ENCODE measurements at regions not wholly inside any gene's neighbourhood (a gene's known extent, or its start where the extent isn't known, plus 50 kb on each side); places are given as distances from the start of the nearest gene placed in this dataset.
"Not testable (repeated sequence)": the region's sequence is repeated elsewhere in the genome, so short reads cannot be mapped to it uniquely, and the experiment has no call there.

GRCh38 chrX:40389555-40389954, 191.2 kb upstream of the ATP6AP2 start:
- no peak for DNase-seq (ENCODE audit: low spot score)
- intact Hi-C loops (cut with micrococcal nuclease; ENCODE audit: unreplicated experiment) = no loop called here
- H3K4me3 ChIP-seq (replicated peaks in 1 of 3; ENCODE audit: insufficient read depth in 1 of 3, low read depth in 2 of 3, low read length in 3 of 3) = no peak overlapping the region
- no peak overlapping the region for H3K27ac ChIP-seq (ENCODE audit: extremely low read length, insufficient read depth, low read length)
- ChIA-PET POLR2A (no interaction called here), CTCF (ENCODE audit: low intra/inter-chr PET ratio, low total read pairs) (no interaction called here)
- H3K9me3 ChIP-seq (ENCODE audit: low read length) = no peaks in the 10 kb centered on the region
- H3K9ac ChIP-seq (ENCODE audit: insufficient read depth, low read depth, low read length) = no peak overlapping the region
- in situ Hi-C loops (cut with HindIII; ENCODE audit: extremely low pct_ligation_motif_present, low pct_unique_long_range_greater_than_20kb) = no loop called here
- no peak overlapping the region for H3K4me2 ChIP-seq (ENCODE audit: low read depth, low read length)
- 0% methylated on average over 2 of the region's 2 CpGs for WGBS (ENCODE audit: low lambda C conversion rate)
- TF ChIP-seq TFAP4 (IDR thresholded peaks at IDR 0.05; ENCODE audit: borderline replicate concordance, low read depth) = no peak
- no peak for TF ChIP-seq ISX (CRISPR knock-in tag; conservative IDR thresholded peaks at IDR 0.05)
- TF ChIP-seq KDM5A (IDR thresholded peaks at IDR 0.05; ENCODE audit: borderline replicate concordance, low read length) = no peak
- no peak for TF ChIP-seq SMAD1 (CRISPR knock-in tag; IDR thresholded peaks at IDR 0.05; ENCODE audit: borderline replicate concordance, low read depth)
- H3K4me1 ChIP-seq (ENCODE audit: insufficient read depth, low read length) = no peaks in the 10 kb centered on the region
- FAIRE-seq = no peak
- H2AFZ ChIP-seq (ENCODE audit: low read length) = no peak overlapping the region
- H3K27me3 ChIP-seq (ENCODE audit: control insufficient read depth in 1 of 2, insufficient read depth in 2 of 2, low read length in 2 of 2) = no peaks in the 10 kb centered on the region
- no peak for ATAC-seq
- no peaks in the 10 kb centered on the region for H3K79me2 ChIP-seq (ENCODE audit: insufficient read depth, low read length)
- H4K20me1 ChIP-seq (ENCODE audit: insufficient read depth, low read length) = no peaks in the 10 kb centered on the region
- no TSS peak for BruUV-seq (replicated peaks)
- H3K36me3 ChIP-seq (replicated peaks in 1 of 2; ENCODE audit: control insufficient read depth in 1 of 2, insufficient read depth in 2 of 2, low read length in 2 of 2) = no peaks in the 10 kb centered on the region

DNA sequence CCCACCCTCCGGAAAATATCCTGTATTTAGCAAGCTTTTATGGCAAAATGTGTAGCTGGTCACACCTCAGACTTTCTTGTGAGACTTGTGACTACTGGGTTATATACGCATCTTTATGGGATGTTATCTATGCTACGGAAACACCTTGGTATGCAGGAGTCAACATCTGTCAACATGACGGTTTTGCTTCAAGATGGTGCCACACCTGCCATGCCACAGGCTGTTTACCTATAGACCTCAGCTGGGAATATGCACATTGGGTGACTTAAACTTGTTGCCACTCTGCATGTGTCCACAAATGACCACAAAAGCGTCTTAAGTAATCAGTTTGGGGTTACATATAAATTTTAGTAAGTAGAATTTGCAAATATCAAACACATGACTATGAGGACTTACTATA, 192.3 kb upstream of the ATP6AP2 start:
- Histone ChIP-seq H4K20me1 (ENCODE audit: insufficient read depth, low read length) (no peaks in the 10 kb centered on the region), H3K27ac (ENCODE audit: extremely low read length, insufficient read depth, low read length) (no peak overlapping the region), H3K4me3 (replicated peaks in 1 of 3; ENCODE audit: insufficient read depth in 1 of 3, low read depth in 2 of 3, low read length in 3 of 3) (no peak overlapping the region), H3K79me2 (ENCODE audit: insufficient read depth, low read length) (no peaks in the 10 kb centered on the region), H3K4me1 (ENCODE audit: insufficient read depth, low read length) (no peaks in the 10 kb centered on the region), H3K9me3 (ENCODE audit: low read length) (no peaks in the 10 kb centered on the region), H3K4me2 (ENCODE audit: low read depth, low read length) (no peak overlapping the region), H3K36me3 (replicated peaks in 1 of 2; ENCODE audit: control insufficient read depth in 1 of 2, insufficient read depth in 2 of 2, low read length in 2 of 2) (no peaks in the 10 kb centered on the region), H2AFZ (ENCODE audit: low read length) (no peak overlapping the region), H3K27me3 (ENCODE audit: control insufficient read depth in 1 of 2, insufficient read depth in 2 of 2, low read length in 2 of 2) (no peaks in the 10 kb centered on the region), H3K9ac (ENCODE audit: insufficient read depth, low read depth, low read length) (no peak overlapping the region)
- 67% methylated on average over 3 of the region's 5 CpGs for WGBS (ENCODE audit: low lambda C conversion rate)
- DNase-seq (ENCODE audit: low spot score) (no peak), FAIRE-seq (no peak), ATAC-seq (no peak)
- BruUV-seq (replicated peaks) = no TSS peak
- ChIA-PET CTCF (ENCODE audit: low intra/inter-chr PET ratio, low total read pairs) (no interaction called here), POLR2A (no interaction called here)
- intact Hi-C loops (cut with micrococcal nuclease; ENCODE audit: unreplicated experiment) = no loop called here
- no peak for TF ChIP-seq ZNF30 (CRISPR knock-in tag; IDR thresholded peaks at IDR 0.05)
- in situ Hi-C loops (cut with HindIII; ENCODE audit: extremely low pct_ligation_motif_present, low pct_unique_long_range_greater_than_20kb) = no loop called here

DNA sequence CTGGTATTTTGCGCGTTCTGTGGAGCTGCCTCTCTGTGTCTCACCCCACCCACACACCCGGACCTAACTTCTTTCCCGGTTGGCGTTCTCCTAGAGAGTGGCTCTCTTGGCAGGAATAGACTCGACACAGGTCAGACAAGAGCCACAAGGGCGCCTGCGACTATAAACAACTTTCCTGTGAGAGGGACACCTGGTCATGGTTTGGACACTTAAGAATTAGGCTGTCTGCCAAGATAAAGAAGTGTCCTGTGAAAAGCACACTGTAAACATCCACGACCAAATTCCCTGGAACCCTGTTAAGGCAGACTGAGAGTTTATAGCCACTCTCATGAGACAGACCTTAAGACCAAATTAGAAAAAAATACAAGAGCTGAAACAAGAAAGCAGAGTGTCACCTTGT, 192.9 kb upstream of the ATP6AP2 start:
- POLR2A ChIA-PET; H3K79me2 ChIP-seq (ENCODE audit: insufficient read depth, low read length); in situ Hi-C loops (cut with HindIII; ENCODE audit: extremely low pct_ligation_motif_present, low pct_unique_long_range_greater_than_20kb); CTCF ChIA-PET (ENCODE audit: low intra/inter-chr PET ratio, low total read pairs); H3K9ac ChIP-seq (ENCODE audit: insufficient read depth, low read depth, low read length); H3K27ac ChIP-seq (ENCODE audit: extremely low read length, insufficient read depth, low read length); BruUV-seq (replicated peaks); H3K4me2 ChIP-seq (ENCODE audit: low read depth, low read length); H3K36me3 ChIP-seq (replicated peaks in 1 of 2; ENCODE audit: control insufficient read depth in 1 of 2, insufficient read depth in 2 of 2, low read length in 2 of 2); DNase-seq (ENCODE audit: low spot score); H3K4me1 ChIP-seq (ENCODE audit: insufficient read depth, low read length); H3K27me3 ChIP-seq (ENCODE audit: control insufficient read depth in 1 of 2, insufficient read depth in 2 of 2, low read length in 2 of 2); H4K20me1 ChIP-seq (ENCODE audit: insufficient read depth, low read length); intact Hi-C loops (cut with micrococcal nuclease; ENCODE audit: unreplicated experiment); H3K4me3 ChIP-seq (replicated peaks in 1 of 3; ENCODE audit: insufficient read depth in 1 of 3, low read depth in 2 of 3, low read length in 3 of 3); H3K9me3 ChIP-seq (ENCODE audit: low read length); H2AFZ ChIP-seq (ENCODE audit: low read length); ATAC-seq; FAIRE-seq: not testable (repeated sequence)
- 0% methylated on average over 1 of the region's 9 CpGs for WGBS (ENCODE audit: low lambda C conversion rate)

DNA sequence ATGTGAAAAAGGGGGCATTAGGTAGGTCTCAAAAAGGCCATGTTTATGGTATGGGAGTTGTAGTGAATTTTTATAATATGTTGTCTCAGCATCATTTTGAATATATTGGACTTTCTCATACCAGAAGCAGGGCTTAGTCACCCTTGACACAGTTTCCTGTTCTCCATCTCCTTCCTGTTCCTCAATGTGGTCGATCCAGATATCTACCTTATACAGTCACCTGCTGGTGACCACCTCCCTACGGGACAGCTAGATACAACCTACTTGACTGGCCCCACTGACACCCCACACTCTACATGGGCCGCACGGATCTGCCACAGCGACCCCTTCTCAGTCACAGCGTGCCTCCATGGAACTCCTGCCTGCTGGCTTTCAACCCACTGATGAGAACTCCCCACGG, 193.5 kb upstream of the ATP6AP2 start:
- H4K20me1 ChIP-seq (ENCODE audit: insufficient read depth, low read length); ATAC-seq; BruUV-seq (replicated peaks); H3K27me3 ChIP-seq (ENCODE audit: control insufficient read depth in 1 of 2, insufficient read depth in 2 of 2, low read length in 2 of 2); H3K79me2 ChIP-seq (ENCODE audit: insufficient read depth, low read length); H3K27ac ChIP-seq (ENCODE audit: extremely low read length, insufficient read depth, low read length); H2AFZ ChIP-seq (ENCODE audit: low read length); FAIRE-seq; H3K4me3 ChIP-seq (replicated peaks in 1 of 3; ENCODE audit: insufficient read depth in 1 of 3, low read depth in 2 of 3, low read length in 3 of 3); H3K4me2 ChIP-seq (ENCODE audit: low read depth, low read length); POLR2A ChIA-PET; intact Hi-C loops (cut with micrococcal nuclease; ENCODE audit: unreplicated experiment); H3K9ac ChIP-seq (ENCODE audit: insufficient read depth, low read depth, low read length); H3K36me3 ChIP-seq (replicated peaks in 1 of 2; ENCODE audit: control insufficient read depth in 1 of 2, insufficient read depth in 2 of 2, low read length in 2 of 2); DNase-seq (ENCODE audit: low spot score); H3K9me3 ChIP-seq (ENCODE audit: low read length); H3K4me1 ChIP-seq (ENCODE audit: insufficient read depth, low read length); in situ Hi-C loops (cut with HindIII; ENCODE audit: extremely low pct_ligation_motif_present, low pct_unique_long_range_greater_than_20kb); CTCF ChIA-PET (ENCODE audit: low intra/inter-chr PET ratio, low total read pairs): not testable (repeated sequence)
- whole genome bisulfite sequencing (ENCODE audit: low lambda C conversion rate) = 45% methylated on average over 5 of the region's 7 CpGs

Measured in HepG2 (cell line).